22Rv1 (cell line): ENCODE measurements at regions not wholly inside any gene's neighbourhood (a gene's known extent, or its start where the extent isn't known, plus 50 kb on each side); places are given as distances from the start of the nearest gene placed in this dataset.

Experiments
- ZFX ChIP-seq: fragments of 450-650 bp; IDR thresholded peaks from 2 replicates; pipeline ENCODE4 v1.6.1; 2017; ENCODE audit warnings: antibody characterized with exemption, borderline replicate concordance
- TF ChIP-seq, protein P1 (sequence below): fragments of 450-650 bp; IDR thresholded peaks from 2 replicates; pipeline ENCODE4 v1.5.1; 2017; ENCODE audit warnings: mild to moderate bottlenecking

DNA sequence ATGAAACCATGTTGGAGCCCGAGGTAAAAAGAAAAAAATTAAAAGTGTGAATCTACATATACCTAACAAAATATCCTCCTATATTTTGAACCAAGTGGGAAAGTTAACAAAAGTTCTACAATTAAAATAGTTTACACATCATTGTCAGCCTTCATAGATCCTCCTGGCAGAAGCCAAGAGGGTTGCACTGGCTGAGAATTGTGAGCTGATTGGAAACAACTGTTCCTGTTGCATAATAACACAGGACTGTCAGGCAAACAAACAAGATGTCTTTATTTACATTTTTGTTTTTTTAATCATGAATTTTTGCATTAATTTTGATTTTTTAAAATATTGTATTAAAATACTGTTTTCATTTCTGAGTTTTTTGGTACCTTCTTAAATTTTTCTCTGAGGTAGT, 215.2 kb upstream of the MME start:
- TF ChIP-seq, protein P1, sequence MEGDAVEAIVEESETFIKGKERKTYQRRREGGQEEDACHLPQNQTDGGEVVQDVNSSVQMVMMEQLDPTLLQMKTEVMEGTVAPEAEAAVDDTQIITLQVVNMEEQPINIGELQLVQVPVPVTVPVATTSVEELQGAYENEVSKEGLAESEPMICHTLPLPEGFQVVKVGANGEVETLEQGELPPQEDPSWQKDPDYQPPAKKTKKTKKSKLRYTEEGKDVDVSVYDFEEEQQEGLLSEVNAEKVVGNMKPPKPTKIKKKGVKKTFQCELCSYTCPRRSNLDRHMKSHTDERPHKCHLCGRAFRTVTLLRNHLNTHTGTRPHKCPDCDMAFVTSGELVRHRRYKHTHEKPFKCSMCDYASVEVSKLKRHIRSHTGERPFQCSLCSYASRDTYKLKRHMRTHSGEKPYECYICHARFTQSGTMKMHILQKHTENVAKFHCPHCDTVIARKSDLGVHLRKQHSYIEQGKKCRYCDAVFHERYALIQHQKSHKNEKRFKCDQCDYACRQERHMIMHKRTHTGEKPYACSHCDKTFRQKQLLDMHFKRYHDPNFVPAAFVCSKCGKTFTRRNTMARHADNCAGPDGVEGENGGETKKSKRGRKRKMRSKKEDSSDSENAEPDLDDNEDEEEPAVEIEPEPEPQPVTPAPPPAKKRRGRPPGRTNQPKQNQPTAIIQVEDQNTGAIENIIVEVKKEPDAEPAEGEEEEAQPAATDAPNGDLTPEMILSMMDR = no peak
- TF ChIP-seq ZFX = no peak
